ENCODE measurements at regions not wholly inside any gene's neighbourhood (a gene's known extent, or its start where the extent isn't known, plus 50 kb on each side); places are given as distances from the start of the nearest gene placed in this dataset.

- no peak for DNase-seq (ENCODE audit: low read depth, low spot score)
- TF ChIP-seq, protein P1, sequence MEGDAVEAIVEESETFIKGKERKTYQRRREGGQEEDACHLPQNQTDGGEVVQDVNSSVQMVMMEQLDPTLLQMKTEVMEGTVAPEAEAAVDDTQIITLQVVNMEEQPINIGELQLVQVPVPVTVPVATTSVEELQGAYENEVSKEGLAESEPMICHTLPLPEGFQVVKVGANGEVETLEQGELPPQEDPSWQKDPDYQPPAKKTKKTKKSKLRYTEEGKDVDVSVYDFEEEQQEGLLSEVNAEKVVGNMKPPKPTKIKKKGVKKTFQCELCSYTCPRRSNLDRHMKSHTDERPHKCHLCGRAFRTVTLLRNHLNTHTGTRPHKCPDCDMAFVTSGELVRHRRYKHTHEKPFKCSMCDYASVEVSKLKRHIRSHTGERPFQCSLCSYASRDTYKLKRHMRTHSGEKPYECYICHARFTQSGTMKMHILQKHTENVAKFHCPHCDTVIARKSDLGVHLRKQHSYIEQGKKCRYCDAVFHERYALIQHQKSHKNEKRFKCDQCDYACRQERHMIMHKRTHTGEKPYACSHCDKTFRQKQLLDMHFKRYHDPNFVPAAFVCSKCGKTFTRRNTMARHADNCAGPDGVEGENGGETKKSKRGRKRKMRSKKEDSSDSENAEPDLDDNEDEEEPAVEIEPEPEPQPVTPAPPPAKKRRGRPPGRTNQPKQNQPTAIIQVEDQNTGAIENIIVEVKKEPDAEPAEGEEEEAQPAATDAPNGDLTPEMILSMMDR (IDR thresholded peaks at IDR 0.05; ENCODE audit: insufficient read depth, low read length, missing control alignments), result no peak
- H3K4me3 ChIP-seq (ENCODE audit: low read depth, low read length), result no peak overlapping the region
- ChIA-PET POLR2A (no interaction called here), CTCF (no interaction called here)
Measured at GRCh38 chr12:70178038-70178437, 65.2 kb upstream of the CNOT2 start.

GRCh38 chr12:70180130-70180529, 63.1 kb upstream of the CNOT2 start:
- H3K4me3 ChIP-seq (ENCODE audit: low read depth, low read length), result no peak overlapping the region
- POLR2A ChIA-PET, result no interaction called here
- CTCF ChIA-PET, result no interaction called here
- DNase-seq (ENCODE audit: low read depth, low spot score), result no peak
- TF ChIP-seq, protein P1 (IDR thresholded peaks at IDR 0.05; ENCODE audit: insufficient read depth, low read length, missing control alignments), result no peak

- H3K4me3 ChIP-seq (ENCODE audit: low read depth, low read length), result no peak overlapping the region
- ChIA-PET CTCF (no interaction called here), POLR2A (no interaction called here)
- TF ChIP-seq, protein P1 (IDR thresholded peaks at IDR 0.05; ENCODE audit: insufficient read depth, low read length, missing control alignments), result no peak
- DNase-seq (ENCODE audit: low read depth, low spot score), result no peak
Measured at GRCh38 chr12:70185301-70185700, 57.9 kb upstream of the CNOT2 start.

- H3K4me3 ChIP-seq (ENCODE audit: low read depth, low read length), result no peak overlapping the region
- DNase-seq (ENCODE audit: low read depth, low spot score), result no peak
- ChIA-PET CTCF (no interaction called here), POLR2A (no interaction called here)
- TF ChIP-seq, protein P1 (IDR thresholded peaks at IDR 0.05; ENCODE audit: insufficient read depth, low read length, missing control alignments), result no peak
Measured at GRCh38 chr12:70186436-70186835, 56.8 kb upstream of the CNOT2 start.

- TF ChIP-seq, protein P1 (IDR thresholded peaks at IDR 0.05; ENCODE audit: insufficient read depth, low read length, missing control alignments), result no peak
- DNase-seq (ENCODE audit: low read depth, low spot score), result no peak
- POLR2A ChIA-PET, result no interaction called here
- CTCF ChIA-PET, result interaction anchor here (1.1 kb wide), 1 partner anchor 529 kb away, joined by 3 read pairs; no protein-coding TSS in a partner anchor
- H3K4me3 ChIP-seq (ENCODE audit: low read depth, low read length), result no peak overlapping the region
Measured at GRCh38 chr12:70190262-70191010, 52.8 kb upstream of the CNOT2 start.
